GM12875 (cell line): ENCODE measurements at regions not wholly inside any gene's neighbourhood (a gene's known extent, or its start where the extent isn't known, plus 50 kb on each side); places are given as distances from the start of the nearest gene placed in this dataset.

Experiments used
- H3K4me3 ChIP-seq: one replicate; pipeline ENCODE4 v1.5.1; 2011; ENCODE audit warnings: low read depth, low read length, control low read depth
- CTCF ChIP-seq: IDR thresholded peaks from 2 replicates; pipeline ENCODE4 v1.5.1; 2011; ENCODE audit warnings: low read depth, mild to moderate bottlenecking, control low read depth, inconsistent platforms, low read length, moderate library complexity, borderline replicate concordance; ENCODE audit not compliant: insufficient read depth

- no peak overlapping the region for H3K4me3 ChIP-seq
- TF ChIP-seq CTCF = no peak
Measured at GRCh38 chr7:70846208-70846607, 285.7 kb upstream of the GALNT17 start.

- no peak overlapping the region for H3K4me3 ChIP-seq
- TF ChIP-seq CTCF = no peak
Measured at GRCh38 chr7:70849580-70850235, 282.2 kb upstream of the GALNT17 start.

- H3K4me3 ChIP-seq = no peak overlapping the region
- no peak for TF ChIP-seq CTCF
Measured at GRCh38 chr7:70855373-70855772, 276.6 kb upstream of the GALNT17 start.

GRCh38 chr7:70856901-70857630 is 274.9 kb upstream of the GALNT17 start:
- peak; percentile 70 for TF ChIP-seq CTCF
- no peak overlapping the region for H3K4me3 ChIP-seq

- H3K4me3 ChIP-seq = no peak overlapping the region
Measured at GRCh38 chr7:70857793-70858545, 274.0 kb upstream of the GALNT17 start.

GRCh38 chr7:70867513-70867912 is 264.4 kb upstream of the GALNT17 start:
- no peak for TF ChIP-seq CTCF
- no peak overlapping the region for H3K4me3 ChIP-seq

More at GRCh38 chr7:70857793-70858545, 274.0 kb upstream of the GALNT17 start:
- no peak for TF ChIP-seq CTCF
